ENCODE measurements at regions not wholly inside any gene's neighbourhood (a gene's known extent, or its start where the extent isn't known, plus 50 kb on each side); places are given as distances from the start of the nearest gene placed in this dataset.

GRCh38 chr10:117726596-117727295 lies 184.2 kb downstream of the EMX2 start:
- Mint-ChIP-seq H3K4me1 (no peaks in the 10 kb centered on the region), H3K9me3 (peaks cover 0 to 2% (median 0%) of the 10 kb centered on the region in 7 donors), H3K36me3 (no peaks in the 10 kb centered on the region), H3K27me3 (ENCODE audit: low read depth in 3 of 3) (peaks cover 6 to 20% (median 12%) of the 10 kb centered on the region in 3 donors), H3K4me3 (no peak overlapping the region), H3K27ac (no peak overlapping the region)
- Histone ChIP-seq H3K9me3 (replicated peaks in 1 of 2; ENCODE audit: control insufficient read depth in 1 of 2, insufficient read depth in 1 of 2, low read length in 2 of 2) (no peaks in the 10 kb centered on the region), H4K20me1 (ENCODE audit: insufficient read depth, low read length) (no peaks in the 10 kb centered on the region), H3K4me1 (ENCODE audit: control insufficient read depth in 1 of 2, insufficient read depth in 2 of 2, low read length in 2 of 2) (no peaks in the 10 kb centered on the region), H2AFZ (ENCODE audit: insufficient read depth, low read depth, low read length, poor library complexity, severe bottlenecking) (no peak overlapping the region), H3K4me3 (replicated peaks in 1 of 3; ENCODE audit: low read depth in 2 of 3, low read length in 3 of 3) (no peak overlapping the region), H3K27me3 (ENCODE audit: control insufficient read depth in 2 of 2, insufficient read depth in 2 of 2, low read length in 2 of 2) (peaks cover under 1 to 3% of the 10 kb centered on the region in 2 donors), H3K4me2 (replicated peaks; ENCODE audit: extremely low read depth, low read length, poor library complexity, severe bottlenecking) (no peak overlapping the region), H3K36me3 (replicated peaks in 1 of 2; ENCODE audit: control insufficient read depth in 1 of 2, insufficient read depth in 2 of 2, low read length in 2 of 2) (no peaks in the 10 kb centered on the region), H3K9ac (ENCODE audit: insufficient read depth, low read length, poor library complexity, severe bottlenecking) (no peak overlapping the region), H3K27ac (ENCODE audit: low read depth in 1 of 2, low read length in 2 of 2) (no peak overlapping the region), H3K79me2 (ENCODE audit: insufficient read depth, low read length) (no peaks in the 10 kb centered on the region)
- WGBS (ENCODE audit: insufficient coverage): 82% methylated on average over 1 of the region's 2 CpGs
- no peak for TF ChIP-seq CTCF (IDR thresholded peaks at IDR 0.05)
- DNase-seq: no peak
- intact Hi-C loops (cut with micrococcal nuclease): no loop called here

- Histone ChIP-seq H3K36me3 (replicated peaks in 1 of 2; ENCODE audit: control insufficient read depth in 1 of 2, insufficient read depth in 2 of 2, low read length in 2 of 2) (no peaks in the 10 kb centered on the region), H3K4me2 (replicated peaks; ENCODE audit: extremely low read depth, low read length, poor library complexity, severe bottlenecking) (no peak overlapping the region), H4K20me1 (ENCODE audit: insufficient read depth, low read length) (no peaks in the 10 kb centered on the region), H3K9me3 (replicated peaks in 1 of 2; ENCODE audit: control insufficient read depth in 1 of 2, insufficient read depth in 1 of 2, low read length in 2 of 2) (no peaks in the 10 kb centered on the region), H3K27ac (ENCODE audit: low read depth in 1 of 2, low read length in 2 of 2) (no peak overlapping the region), H3K9ac (ENCODE audit: insufficient read depth, low read length, poor library complexity, severe bottlenecking) (no peak overlapping the region), H3K79me2 (ENCODE audit: insufficient read depth, low read length) (no peaks in the 10 kb centered on the region), H2AFZ (ENCODE audit: insufficient read depth, low read depth, low read length, poor library complexity, severe bottlenecking) (no peak overlapping the region), H3K4me3 (replicated peaks in 1 of 3; ENCODE audit: low read depth in 2 of 3, low read length in 3 of 3) (no peak overlapping the region), H3K4me1 (ENCODE audit: control insufficient read depth in 1 of 2, insufficient read depth in 2 of 2, low read length in 2 of 2) (no peaks in the 10 kb centered on the region), H3K27me3 (ENCODE audit: control insufficient read depth in 2 of 2, insufficient read depth in 2 of 2, low read length in 2 of 2) (peaks cover 5 to 9% of the 10 kb centered on the region in 2 donors)
- Mint-ChIP-seq H3K9me3 (peaks cover 0 to 2% (median 0%) of the 10 kb centered on the region in 7 donors), H3K27ac (no peak overlapping the region), H3K27me3 (ENCODE audit: low read depth in 3 of 3) (peaks cover 12 to 22% (median 15%) of the 10 kb centered on the region in 3 donors), H3K4me1 (no peaks in the 10 kb centered on the region), H3K36me3 (no peaks in the 10 kb centered on the region), H3K4me3 (no peak overlapping the region)
- no peak for DNase-seq
- 90% methylated on average over 3 of the region's 4 CpGs for WGBS (ENCODE audit: insufficient coverage)
- intact Hi-C loops (cut with micrococcal nuclease): no loop called here
- no peak for TF ChIP-seq CTCF (IDR thresholded peaks at IDR 0.05)
These were observed 184.9 kb downstream of the EMX2 start for GRCh38 chr10:117727421-117727820.

Measured in CD14-positive monocyte (primary cell).